NCI-H524 treated with DMSO at 0.1 percent for 48 hours (cell line): ENCODE measurements at regions not wholly inside any gene's neighbourhood (a gene's known extent, or its start where the extent isn't known, plus 50 kb on each side); places are given as distances from the start of the nearest gene placed in this dataset.
"Not testable (repeated sequence)": the region's sequence is repeated elsewhere in the genome, so short reads cannot be mapped to it uniquely, and the experiment has no call there.

Source experiments
- DNase-seq: peaks from one replicate; lab custom pipeline; 2025; lab: John Stamatoyannopoulos, UW

GRCh38 chr17:70323269-70323668, 153.9 kb downstream of the KCNJ2 start:
- DNase-seq = no peak

DNA sequence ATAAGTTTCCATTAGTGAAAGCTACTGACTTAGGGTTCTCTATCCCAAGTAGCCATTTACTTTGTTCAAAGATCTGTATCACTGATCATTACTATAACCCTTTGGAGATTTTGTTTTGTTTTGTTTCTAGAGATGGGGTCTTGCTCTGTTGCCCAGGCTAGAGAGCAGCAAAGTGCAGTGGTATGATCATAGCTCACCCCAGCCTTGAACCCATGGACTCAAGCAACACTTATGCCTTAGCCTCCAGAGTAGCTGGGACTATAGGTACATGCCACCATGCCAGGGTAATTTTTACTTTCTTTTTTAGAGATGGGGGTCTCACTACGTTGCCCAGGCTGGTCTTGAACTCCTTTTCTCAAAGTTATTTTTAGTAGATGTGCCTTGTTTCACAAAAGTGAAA, 154.7 kb downstream of the KCNJ2 start:
- DNase-seq = no peak

DNA sequence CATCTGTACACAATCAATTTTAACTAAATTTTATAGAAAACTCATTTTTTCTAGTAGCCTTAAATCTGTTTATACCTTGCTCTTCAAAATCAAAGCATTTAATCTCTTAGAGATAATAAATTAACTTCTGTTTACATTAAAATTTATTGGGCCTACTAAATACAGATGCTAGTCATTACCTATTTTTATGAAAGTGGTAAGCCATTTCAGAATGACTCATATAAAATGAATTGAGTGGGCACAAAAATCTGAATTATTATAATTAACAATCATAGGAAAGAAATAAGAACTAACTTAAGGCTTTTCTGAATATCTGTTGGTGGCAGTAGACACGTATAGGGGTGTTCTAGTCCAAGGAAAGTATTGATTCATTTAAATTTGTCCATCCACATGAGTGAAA, 157.9 kb downstream of the KCNJ2 start:
- no peak for DNase-seq

DNA sequence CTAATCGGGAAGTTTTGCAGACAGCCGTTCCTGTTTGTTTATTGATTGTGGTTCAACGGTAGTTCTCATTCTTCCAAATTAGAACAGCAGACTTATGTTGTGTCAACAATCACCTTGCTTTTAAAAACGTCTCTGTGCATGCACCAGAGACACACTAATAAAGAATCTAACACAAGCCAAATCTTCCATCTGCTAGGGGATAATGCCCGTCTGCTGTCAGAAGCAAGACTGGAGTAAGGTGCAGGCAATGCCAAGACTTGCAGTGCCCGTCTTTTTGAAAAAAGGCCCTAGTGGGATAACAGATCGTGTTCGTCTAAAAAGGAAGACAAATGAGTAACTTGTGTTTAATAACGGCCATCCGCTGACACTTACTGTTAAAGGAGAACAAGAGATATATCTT, 158.4 kb downstream of the KCNJ2 start:
- DNase-seq = peak; percentile 9

- DNase-seq = peak; percentile 8
Measured at GRCh38 chr17:70329721-70330120, 160.4 kb downstream of the KCNJ2 start.

GRCh38 chr17:70331066-70331465, 161.7 kb downstream of the KCNJ2 start:
- not testable (repeated sequence) for DNase-seq

DNA sequence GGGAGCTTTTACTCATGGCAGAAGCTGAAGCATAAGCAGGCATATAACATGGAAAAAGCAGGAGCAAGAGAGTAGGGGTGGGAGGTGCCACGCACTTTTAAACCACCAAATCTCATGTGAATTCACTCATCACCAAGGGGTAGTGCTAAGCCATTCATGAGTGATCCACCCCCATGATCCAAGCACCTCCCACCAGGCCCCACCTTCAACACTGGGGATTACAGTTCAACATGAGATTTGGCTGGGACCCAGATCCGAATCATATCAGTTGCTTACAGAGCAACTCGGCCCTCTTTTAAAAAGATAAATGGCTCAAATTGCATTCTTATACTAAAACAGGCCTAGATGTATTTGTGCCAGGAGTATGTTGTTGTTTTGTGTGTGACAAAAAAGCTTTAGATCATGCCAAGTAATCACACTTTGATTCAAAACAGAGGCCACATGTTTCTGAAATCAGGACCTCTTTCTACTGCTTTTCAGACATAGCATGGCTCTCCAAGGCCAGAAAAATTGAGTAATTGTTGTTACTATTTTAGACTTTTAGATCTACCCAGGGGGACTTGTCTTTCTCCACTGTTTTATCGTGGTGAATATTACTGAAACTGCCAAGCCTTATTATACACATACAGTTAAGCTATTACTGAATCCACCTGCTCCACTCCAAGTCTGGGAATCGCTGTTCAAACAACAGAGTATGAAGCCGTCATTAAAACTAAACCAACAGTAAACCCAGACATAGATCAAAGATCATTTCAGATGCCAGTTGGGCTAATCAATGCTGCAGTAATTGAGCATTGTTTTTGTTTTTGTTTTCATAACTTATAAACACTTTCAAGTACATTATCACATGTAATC, 163.3 kb downstream of the KCNJ2 start:
- DNase-seq = no peak

GRCh38 chr17:70336411-70336810, 167.1 kb downstream of the KCNJ2 start:
- no peak for DNase-seq

- DNase-seq = no peak
Measured at GRCh38 chr17:70338946-70339354, 169.6 kb downstream of the KCNJ2 start.

DNA sequence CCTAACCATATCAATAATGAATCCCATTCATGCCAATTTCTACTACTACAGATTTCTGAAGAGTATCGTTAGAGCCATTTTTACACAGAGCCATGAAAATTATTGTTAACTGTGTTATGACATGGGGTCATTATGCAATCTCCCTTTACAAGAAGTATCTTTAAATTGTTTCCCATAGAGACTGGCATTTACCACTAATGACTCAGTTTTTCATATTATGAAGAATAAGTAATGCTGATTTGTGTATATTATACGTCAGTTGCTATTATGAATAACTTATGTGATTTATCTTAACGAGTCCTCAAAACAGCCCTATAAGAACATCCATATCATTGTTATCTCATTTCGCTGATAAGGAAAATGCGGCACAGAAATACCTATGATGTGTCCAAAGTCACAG, 173.8 kb downstream of the KCNJ2 start:
- no peak for DNase-seq

DNA sequence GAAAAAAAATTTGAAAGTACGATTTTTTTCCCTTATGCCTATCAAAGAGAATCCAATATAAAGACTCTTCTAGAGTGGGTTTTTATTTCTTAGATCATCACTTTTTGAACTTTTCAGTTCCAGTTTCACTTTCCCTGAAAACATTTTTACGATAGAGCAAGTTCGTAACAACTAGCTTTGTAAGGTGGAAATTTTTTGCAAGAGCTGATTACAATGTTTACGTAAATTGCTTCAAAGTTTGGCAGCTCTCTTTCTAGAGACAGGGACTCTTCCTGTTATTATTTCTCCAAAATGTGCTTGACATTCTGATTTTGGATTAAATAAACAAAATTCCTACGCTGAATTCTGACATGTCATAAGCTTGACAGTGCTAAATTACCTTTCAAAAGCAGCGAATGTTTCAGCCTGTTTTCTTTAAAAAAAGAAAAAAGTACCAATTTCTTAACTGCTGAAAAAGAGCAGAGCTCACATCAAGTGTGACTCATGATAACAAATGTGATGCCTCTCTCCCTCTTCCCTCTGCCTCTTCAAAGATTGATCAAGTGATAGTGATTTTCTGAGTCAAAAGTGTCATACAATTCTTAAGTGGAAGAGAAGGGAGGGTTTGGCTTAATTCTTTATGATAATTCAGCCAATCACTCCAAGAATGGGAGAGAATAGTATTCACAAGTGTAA, 175.2 kb downstream of the KCNJ2 start:
- DNase-seq = no peak

GRCh38 chr17:70345061-70345460, 175.7 kb downstream of the KCNJ2 start:
- no peak for DNase-seq

DNA sequence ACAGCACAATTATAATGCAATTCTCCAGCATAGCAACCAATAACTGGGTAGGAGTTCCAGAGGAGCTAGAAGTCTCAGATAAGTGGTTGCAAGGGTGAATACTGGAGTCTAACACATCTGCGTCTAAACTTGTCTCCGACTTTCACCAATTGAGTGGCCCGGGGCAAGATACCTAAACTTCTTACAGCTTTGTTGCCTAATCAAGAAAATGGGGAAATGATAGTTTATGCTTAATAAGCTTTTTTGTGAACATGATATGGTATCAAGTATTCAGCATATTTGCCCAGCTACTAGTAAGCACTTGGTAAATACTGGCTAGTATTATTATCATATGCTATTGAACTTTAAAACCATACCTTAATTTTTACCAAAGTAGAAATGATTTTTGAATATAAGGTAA, 183.5 kb downstream of the KCNJ2 start:
- no peak for DNase-seq

GRCh38 chr17:70353408-70354092, 184.2 kb downstream of the KCNJ2 start:
- DNase-seq = no peak

- DNase-seq = no peak
Measured at GRCh38 chr17:70355185-70355584, 185.9 kb downstream of the KCNJ2 start.

DNA sequence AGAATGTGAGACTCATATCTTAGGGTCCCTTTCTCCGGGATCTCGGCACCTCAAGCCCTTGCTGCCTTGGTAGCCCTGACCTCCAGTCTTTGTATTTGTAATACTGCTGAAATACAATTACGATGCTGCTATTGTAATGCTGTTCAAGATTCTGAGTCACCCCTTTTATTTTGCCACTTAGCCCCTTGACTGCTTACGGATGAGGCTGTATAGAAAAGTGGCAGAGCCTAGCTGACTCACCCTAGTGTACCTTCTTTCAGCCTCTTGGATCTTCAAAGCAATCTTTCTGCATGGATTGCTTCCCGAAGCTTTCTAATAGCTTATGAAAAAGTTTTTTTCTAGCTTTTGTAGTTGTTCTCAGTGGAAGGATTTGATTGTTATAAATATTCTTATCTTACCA, 187.9 kb downstream of the KCNJ2 start:
- DNase-seq = no peak

DNA sequence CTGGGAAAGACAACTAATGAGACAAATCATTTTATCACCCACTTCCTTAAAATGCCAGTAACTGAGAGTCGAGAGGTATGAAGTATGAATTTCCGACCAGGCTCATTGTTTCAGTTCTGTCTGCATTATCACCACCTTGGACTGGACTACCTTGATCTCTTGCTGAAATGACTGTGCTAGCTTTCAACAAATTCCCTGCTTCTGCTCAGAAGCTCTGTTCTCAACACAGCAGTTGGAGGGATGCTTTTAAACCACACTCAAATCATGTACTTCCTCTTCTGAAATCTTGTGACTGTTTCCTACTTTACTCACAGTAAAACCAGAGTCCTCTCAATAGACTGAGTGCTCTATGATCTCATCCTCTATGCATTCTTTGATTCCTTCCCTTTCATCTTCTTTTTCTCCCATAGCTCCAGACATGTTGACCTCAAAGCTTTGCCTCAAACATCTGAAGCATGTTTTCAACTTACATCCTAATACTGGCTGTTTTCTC, 195.8 kb downstream of the KCNJ2 start:
- no peak for DNase-seq

DNA sequence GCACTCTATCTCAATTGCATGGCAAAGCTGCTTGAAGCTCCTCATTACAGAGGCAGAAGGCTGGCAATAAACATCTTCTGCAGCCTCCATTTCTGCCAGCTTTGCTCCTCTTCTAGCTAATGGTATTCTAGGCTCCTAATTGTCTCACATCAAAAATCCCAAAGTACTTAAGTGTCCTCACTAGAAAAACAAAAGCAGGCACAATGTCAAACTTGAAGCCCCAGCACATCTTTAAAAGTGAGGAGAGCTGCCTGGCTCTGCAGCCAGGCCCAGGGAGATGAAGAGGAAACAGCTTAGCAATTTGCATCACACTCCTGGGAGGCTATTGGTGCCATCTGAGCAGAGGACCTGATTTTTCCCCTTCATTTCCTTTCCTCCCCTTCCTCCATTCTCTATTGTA, 197.1 kb downstream of the KCNJ2 start:
- no peak for DNase-seq

DNA sequence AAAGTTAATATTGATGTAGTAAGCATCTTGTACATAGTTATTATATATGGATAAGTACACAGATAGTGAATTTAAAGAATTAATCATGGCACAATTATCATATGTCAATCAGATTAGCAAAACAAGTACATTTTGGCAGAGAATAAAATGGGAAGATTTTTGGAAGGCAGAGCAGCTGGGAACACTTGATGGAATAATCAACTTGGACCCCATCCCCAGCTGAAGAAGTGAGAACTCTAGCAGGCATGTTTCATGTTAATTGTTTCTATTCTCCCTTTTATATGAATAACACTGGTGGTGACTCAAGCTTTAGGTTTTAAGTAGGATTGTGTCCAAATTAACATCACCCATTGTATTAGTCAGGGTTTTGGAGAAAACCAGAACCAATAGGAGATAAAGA, 198.7 kb downstream of the KCNJ2 start:
- DNase-seq = no peak

GRCh38 chr17:70369391-70369790, 200.1 kb downstream of the KCNJ2 start:
- DNase-seq = no peak

DNA sequence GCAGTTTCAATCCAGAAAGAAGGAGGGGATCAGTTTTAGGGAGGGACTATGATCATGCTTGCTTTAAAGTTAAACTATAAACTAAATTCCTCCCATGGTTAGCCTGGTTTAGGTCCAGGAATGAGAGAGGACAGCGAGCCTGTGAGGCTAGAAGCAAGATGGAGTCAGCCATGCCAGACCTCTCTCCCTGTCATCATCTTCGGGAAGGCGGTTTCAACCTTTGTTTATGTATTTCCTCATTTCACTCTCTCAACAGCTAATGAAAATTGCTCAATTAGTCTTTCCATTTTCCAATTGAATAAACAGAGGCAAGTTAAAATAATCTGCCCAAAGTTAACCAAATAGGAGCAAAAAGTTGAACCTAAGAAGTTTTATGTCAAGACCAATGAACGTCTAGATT, 201.5 kb downstream of the KCNJ2 start:
- no peak for DNase-seq

GRCh38 chr17:70373369-70373768, 204.0 kb downstream of the KCNJ2 start:
- DNase-seq = no peak

- no peak for DNase-seq
Measured at GRCh38 chr17:70374496-70374895, 205.2 kb downstream of the KCNJ2 start.
